LNCAP (cell line): ENCODE measurements at regions not wholly inside any gene's neighbourhood (a gene's known extent, or its start where the extent isn't known, plus 50 kb on each side); places are given as distances from the start of the nearest gene placed in this dataset.

Source experiments
- CTCF ChIP-seq: fragments of 450-650 bp; IDR thresholded peaks from 2 replicates; pipeline ENCODE4 v1.5.1; 2017; ENCODE audit warnings: mild to moderate bottlenecking

- TF ChIP-seq CTCF, result no peak
Observed at GRCh38 chr13:54379461-54379860, 1350.8 kb downstream of the OLFM4 start.

- no peak for TF ChIP-seq CTCF
Observed at GRCh38 chr13:54383604-54384003, 1355.0 kb downstream of the OLFM4 start.

GRCh38 chr13:54387625-54388024, 1359.0 kb downstream of the OLFM4 start:
- no peak for TF ChIP-seq CTCF

GRCh38 chr13:54390841-54391240, 1362.2 kb downstream of the OLFM4 start:
- no peak for TF ChIP-seq CTCF

- TF ChIP-seq CTCF, result no peak
Observed at GRCh38 chr13:54394085-54394700, 1365.6 kb downstream of the OLFM4 start.

GRCh38 chr13:54394908-54395307, 1366.3 kb downstream of the OLFM4 start:
- TF ChIP-seq CTCF, result no peak

GRCh38 chr13:54402495-54402894, 1373.9 kb downstream of the OLFM4 start:
- TF ChIP-seq CTCF, result no peak
